GM23338 (cell line): ENCODE measurements at regions not wholly inside any gene's neighbourhood (a gene's known extent, or its start where the extent isn't known, plus 50 kb on each side); places are given as distances from the start of the nearest gene placed in this dataset.

Experiments
- ATAC-seq: fragments of 200-7000 bp; cut with Tn5 transposase; 3 replicates; pipeline ENCODE4 v1.9.1; 2020
- DNase-seq: peaks from one replicate; pipeline ENCODE4 v3.0.0-alpha.2; 2015; ENCODE audit warnings: low spot score
- H2AFZ ChIP-seq: fragments of 200-600 bp; sonication (generic); 2 replicates; pipeline ENCODE4 v1.8.0; 2016; ENCODE audit warnings: antibody characterized with exemption, mild to moderate bottlenecking, moderate library complexity
- H3F3A ChIP-seq: fragments of 200-600 bp; sonication (generic); replicated peaks from 2 replicates; pipeline ENCODE4 v1.8.0; 2017; ENCODE audit warnings: antibody characterized with exemption, mixed run types, low read depth
- H3K27ac ChIP-seq: fragments of 200-600 bp; sonication (generic); 2 replicates; pipeline ENCODE4 v1.6.1; 2016; ENCODE audit warnings: low read depth
- H3K27me3 ChIP-seq: fragments of 200-600 bp; sonication (generic); 2 replicates; pipeline ENCODE4 v1.8.0; 2016; ENCODE audit warnings: mild to moderate bottlenecking, mixed run types, moderate library complexity; ENCODE audit not compliant: insufficient read depth
- H3K36me3 ChIP-seq: fragments of 200-600 bp; sonication (generic); 2 replicates; pipeline ENCODE4 v1.8.0; 2016; ENCODE audit warnings: mild to moderate bottlenecking; ENCODE audit not compliant: insufficient read depth
- H3K4me1 ChIP-seq: fragments of 200-600 bp; sonication (generic); 2 replicates; pipeline ENCODE4 v1.8.0; 2016; ENCODE audit warnings: mild to moderate bottlenecking, moderate library complexity; ENCODE audit not compliant: insufficient read depth
- H3K4me2 ChIP-seq: fragments of 200-600 bp; sonication (generic); 2 replicates; pipeline ENCODE4 v1.7.1; 2017; ENCODE audit warnings: mixed run types
- H3K4me3 ChIP-seq: fragments of 200-600 bp; sonication (generic); 2 replicates; pipeline ENCODE4 v1.6.1; 2016; ENCODE audit warnings: mixed run types
- H3K79me2 ChIP-seq: fragments of 200-600 bp; sonication (generic); replicated peaks from 2 replicates; pipeline ENCODE4 v1.8.0; 2017; ENCODE audit warnings: mild to moderate bottlenecking; ENCODE audit not compliant: insufficient read depth
- H3K9me2 ChIP-seq: fragments of 200-600 bp; sonication (generic); 2 replicates; pipeline ENCODE4 v1.8.0; 2017; ENCODE audit not compliant: insufficient read depth
- H4K20me1 ChIP-seq: fragments of 200-600 bp; sonication (generic); replicated peaks from 2 replicates; pipeline ENCODE4 v1.8.0; 2017; ENCODE audit warnings: mild to moderate bottlenecking; ENCODE audit not compliant: insufficient read depth
- H3K27ac Mint-ChIP-seq: 2 replicates; pipeline ENCODE4 v1.8.0; 2020; ENCODE audit warnings: inconsistent platforms, mild to moderate bottlenecking, moderate library complexity, mixed read lengths
- H3K27me3 Mint-ChIP-seq: 3 replicates; pipeline ENCODE4 v1.8.0; 2022; ENCODE audit warnings: low read depth, mild to moderate bottlenecking, moderate library complexity, mixed read lengths, inconsistent platforms; ENCODE audit not compliant: insufficient read depth, poor library complexity
- H3K36me3 Mint-ChIP-seq: 3 replicates; pipeline ENCODE4 v1.8.0; 2021; ENCODE audit warnings: low read depth, mild to moderate bottlenecking, inconsistent platforms, moderate library complexity, mixed read lengths
- H3K4me1 Mint-ChIP-seq: 3 replicates; pipeline ENCODE4 v1.8.0; 2020; ENCODE audit warnings: mild to moderate bottlenecking, inconsistent platforms, mixed read lengths
- H3K4me3 Mint-ChIP-seq: 3 replicates; pipeline ENCODE4 v1.8.0; 2021; ENCODE audit warnings: moderate library complexity, mild to moderate bottlenecking, inconsistent platforms, mixed read lengths
- H3K9me3 Mint-ChIP-seq: 3 replicates; pipeline ENCODE4 v1.8.0; 2020; ENCODE audit warnings: moderate library complexity, mild to moderate bottlenecking, inconsistent platforms, mixed read lengths
- EZH2phosphoT487 ChIP-seq: fragments of 200-600 bp; sonication (generic); IDR thresholded peaks from one replicate; pipeline ENCODE4 v1.8.1; 2018; ENCODE audit warnings: antibody characterized with exemption; ENCODE audit not compliant: unreplicated experiment
- JUNB ChIP-seq: IDR thresholded peaks from one replicate; pipeline ENCODE4 v1.6.1; 2016; ENCODE audit warnings: antibody characterized with exemption; ENCODE audit not compliant: unreplicated experiment
- POLR2AphosphoS5 ChIP-seq: IDR thresholded peaks from 2 replicates; pipeline ENCODE4 v1.6.1; 2016; ENCODE audit warnings: antibody characterized with exemption, low read depth
- TF ChIP-seq, protein P1 (sequence below): IDR thresholded peaks from one replicate; pipeline ENCODE4 v1.6.1; 2018; ENCODE audit warnings: antibody characterized with exemption; ENCODE audit not compliant: unreplicated experiment
- TF ChIP-seq, protein P2 (sequence below): fragments of 250-450 bp; sonication (Bioruptor Pico); IDR thresholded peaks from 2 replicates; pipeline ENCODE4 v1.5.0; 2020; ENCODE audit warnings: mild to moderate bottlenecking, moderate library complexity

- TF ChIP-seq, protein P1, sequence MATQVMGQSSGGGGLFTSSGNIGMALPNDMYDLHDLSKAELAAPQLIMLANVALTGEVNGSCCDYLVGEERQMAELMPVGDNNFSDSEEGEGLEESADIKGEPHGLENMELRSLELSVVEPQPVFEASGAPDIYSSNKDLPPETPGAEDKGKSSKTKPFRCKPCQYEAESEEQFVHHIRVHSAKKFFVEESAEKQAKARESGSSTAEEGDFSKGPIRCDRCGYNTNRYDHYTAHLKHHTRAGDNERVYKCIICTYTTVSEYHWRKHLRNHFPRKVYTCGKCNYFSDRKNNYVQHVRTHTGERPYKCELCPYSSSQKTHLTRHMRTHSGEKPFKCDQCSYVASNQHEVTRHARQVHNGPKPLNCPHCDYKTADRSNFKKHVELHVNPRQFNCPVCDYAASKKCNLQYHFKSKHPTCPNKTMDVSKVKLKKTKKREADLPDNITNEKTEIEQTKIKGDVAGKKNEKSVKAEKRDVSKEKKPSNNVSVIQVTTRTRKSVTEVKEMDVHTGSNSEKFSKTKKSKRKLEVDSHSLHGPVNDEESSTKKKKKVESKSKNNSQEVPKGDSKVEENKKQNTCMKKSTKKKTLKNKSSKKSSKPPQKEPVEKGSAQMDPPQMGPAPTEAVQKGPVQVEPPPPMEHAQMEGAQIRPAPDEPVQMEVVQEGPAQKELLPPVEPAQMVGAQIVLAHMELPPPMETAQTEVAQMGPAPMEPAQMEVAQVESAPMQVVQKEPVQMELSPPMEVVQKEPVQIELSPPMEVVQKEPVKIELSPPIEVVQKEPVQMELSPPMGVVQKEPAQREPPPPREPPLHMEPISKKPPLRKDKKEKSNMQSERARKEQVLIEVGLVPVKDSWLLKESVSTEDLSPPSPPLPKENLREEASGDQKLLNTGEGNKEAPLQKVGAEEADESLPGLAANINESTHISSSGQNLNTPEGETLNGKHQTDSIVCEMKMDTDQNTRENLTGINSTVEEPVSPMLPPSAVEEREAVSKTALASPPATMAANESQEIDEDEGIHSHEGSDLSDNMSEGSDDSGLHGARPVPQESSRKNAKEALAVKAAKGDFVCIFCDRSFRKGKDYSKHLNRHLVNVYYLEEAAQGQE, result no peak
These were observed 454.7 kb upstream of the SLC39A10 start (continued) for GRCh38 chr2:195202163-195202845.

DNA sequence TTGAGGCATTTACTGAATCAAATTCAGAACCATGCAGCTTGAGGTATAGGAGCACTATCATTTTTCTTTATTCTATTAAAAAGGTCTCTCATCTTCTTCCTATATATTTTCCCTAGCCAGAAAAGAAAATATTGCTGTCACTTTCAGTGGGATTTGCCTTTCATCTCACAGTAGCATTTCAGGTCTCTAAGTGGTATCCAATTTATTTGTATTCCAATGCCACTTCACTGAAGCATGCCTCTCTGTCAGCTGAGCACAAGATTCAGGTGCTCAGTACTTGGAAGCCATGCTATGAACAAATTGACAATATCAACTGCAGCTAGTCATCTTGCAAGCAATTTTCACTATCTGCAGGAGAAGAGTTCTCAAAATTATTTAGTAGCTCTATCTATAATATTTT is 457.2 kb upstream of the SLC39A10 start:
- Histone ChIP-seq H4K20me1 (no peaks in the 10 kb centered on the region), H3K27me3 (no peaks in the 10 kb centered on the region), H3K4me3 (no peak overlapping the region), H2AFZ (no peak overlapping the region), H3K36me3 (no peaks in the 10 kb centered on the region), H3K27ac (no peak overlapping the region), H3K9me2 (no peaks in the 10 kb centered on the region), H3K4me2 (no peak overlapping the region), H3F3A (no peaks in the 10 kb centered on the region), H3K79me2 (no peaks in the 10 kb centered on the region), H3K4me1 (no peaks in the 10 kb centered on the region)
- Mint-ChIP-seq H3K4me1 (peaks cover 3% of the 10 kb centered on the region; the same call in 2 of the 3 replicates), H3K27ac (no peak overlapping the region), H3K36me3 (no peaks in the 10 kb centered on the region), H3K4me3 (no peak overlapping the region), H3K9me3 (no peaks in the 10 kb centered on the region), H3K27me3 (no peaks in the 10 kb centered on the region)
- TF ChIP-seq POLR2AphosphoS5, result no peak
- no peak for TF ChIP-seq JUNB
- no peak for TF ChIP-seq EZH2phosphoT487
- TF ChIP-seq, protein P2, sequence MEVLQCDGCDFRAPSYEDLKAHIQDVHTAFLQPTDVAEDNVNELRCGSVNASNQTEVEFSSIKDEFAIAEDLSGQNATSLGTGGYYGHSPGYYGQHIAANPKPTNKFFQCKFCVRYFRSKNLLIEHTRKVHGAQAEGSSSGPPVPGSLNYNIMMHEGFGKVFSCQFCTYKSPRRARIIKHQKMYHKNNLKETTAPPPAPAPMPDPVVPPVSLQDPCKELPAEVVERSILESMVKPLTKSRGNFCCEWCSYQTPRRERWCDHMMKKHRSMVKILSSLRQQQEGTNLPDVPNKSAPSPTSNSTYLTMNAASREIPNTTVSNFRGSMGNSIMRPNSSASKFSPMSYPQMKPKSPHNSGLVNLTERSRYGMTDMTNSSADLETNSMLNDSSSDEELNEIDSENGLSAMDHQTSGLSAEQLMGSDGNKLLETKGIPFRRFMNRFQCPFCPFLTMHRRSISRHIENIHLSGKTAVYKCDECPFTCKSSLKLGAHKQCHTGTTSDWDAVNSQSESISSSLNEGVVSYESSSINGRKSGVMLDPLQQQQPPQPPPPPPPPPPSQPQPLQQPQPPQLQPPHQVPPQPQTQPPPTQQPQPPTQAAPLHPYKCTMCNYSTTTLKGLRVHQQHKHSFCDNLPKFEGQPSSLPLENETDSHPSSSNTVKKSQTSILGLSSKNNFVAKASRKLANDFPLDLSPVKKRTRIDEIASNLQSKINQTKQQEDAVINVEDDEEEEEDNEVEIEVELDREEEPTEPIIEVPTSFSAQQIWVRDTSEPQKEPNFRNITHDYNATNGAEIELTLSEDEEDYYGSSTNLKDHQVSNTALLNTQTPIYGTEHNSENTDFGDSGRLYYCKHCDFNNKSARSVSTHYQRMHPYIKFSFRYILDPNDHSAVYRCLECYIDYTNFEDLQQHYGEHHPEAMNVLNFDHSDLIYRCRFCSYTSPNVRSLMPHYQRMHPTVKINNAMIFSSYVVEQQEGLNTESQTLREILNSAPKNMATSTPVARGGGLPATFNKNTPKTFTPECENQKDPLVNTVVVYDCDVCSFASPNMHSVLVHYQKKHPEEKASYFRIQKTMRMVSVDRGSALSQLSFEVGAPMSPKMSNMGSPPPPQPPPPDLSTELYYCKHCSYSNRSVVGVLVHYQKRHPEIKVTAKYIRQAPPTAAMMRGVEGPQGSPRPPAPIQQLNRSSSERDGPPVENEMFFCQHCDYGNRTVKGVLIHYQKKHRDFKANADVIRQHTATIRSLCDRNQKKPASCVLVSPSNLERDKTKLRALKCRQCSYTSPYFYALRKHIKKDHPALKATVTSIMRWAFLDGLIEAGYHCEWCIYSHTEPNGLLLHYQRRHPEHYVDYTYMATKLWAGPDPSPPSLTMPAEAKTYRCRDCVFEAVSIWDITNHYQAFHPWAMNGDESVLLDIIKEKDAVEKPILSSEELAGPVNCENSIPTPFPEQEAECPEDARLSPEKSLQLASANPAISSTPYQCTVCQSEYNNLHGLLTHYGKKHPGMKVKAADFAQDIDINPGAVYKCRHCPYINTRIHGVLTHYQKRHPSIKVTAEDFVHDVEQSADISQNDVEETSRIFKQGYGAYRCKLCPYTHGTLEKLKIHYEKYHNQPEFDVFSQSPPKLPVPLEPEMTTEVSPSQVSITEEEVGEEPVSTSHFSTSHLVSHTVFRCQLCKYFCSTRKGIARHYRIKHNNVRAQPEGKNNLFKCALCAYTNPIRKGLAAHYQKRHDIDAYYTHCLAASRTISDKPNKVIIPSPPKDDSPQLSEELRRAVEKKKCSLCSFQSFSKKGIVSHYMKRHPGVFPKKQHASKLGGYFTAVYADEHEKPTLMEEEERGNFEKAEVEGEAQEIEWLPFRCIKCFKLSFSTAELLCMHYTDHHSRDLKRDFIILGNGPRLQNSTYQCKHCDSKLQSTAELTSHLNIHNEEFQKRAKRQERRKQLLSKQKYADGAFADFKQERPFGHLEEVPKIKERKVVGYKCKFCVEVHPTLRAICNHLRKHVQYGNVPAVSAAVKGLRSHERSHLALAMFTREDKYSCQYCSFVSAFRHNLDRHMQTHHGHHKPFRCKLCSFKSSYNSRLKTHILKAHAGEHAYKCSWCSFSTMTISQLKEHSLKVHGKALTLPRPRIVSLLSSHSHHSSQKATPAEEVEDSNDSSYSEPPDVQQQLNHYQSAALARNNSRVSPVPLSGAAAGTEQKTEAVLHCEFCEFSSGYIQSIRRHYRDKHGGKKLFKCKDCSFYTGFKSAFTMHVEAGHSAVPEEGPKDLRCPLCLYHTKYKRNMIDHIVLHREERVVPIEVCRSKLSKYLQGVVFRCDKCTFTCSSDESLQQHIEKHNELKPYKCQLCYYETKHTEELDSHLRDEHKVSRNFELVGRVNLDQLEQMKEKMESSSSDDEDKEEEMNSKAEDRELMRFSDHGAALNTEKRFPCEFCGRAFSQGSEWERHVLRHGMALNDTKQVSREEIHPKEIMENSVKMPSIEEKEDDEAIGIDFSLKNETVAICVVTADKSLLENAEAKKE (CRISPR knock-in tag), result no peak
- no peak for ATAC-seq
- DNase-seq, result no peak
